Activated CD4-positive, alpha-beta memory T cell treated with anti-CD3 and anti-CD28 coated beads for 36 hours (primary cell): ENCODE measurements at regions not wholly inside any gene's neighbourhood (a gene's known extent, or its start where the extent isn't known, plus 50 kb on each side); places are given as distances from the start of the nearest gene placed in this dataset.
"Not testable (repeated sequence)": the region's sequence is repeated elsewhere in the genome, so short reads cannot be mapped to it uniquely, and the experiment has no call there.

Source experiments
- CTCF ChIA-PET: fragments of 350-600 bp; sonication (Branson Sonifier 250); formaldehyde crosslinking; loops from one replicate; lab custom pipeline; 2021; ENCODE audit warnings: antibody characterized with exemption, inconsistent platforms; lab: Charles Lee
- POLR2A ChIA-PET: fragments of 350-600 bp; sonication (Branson Sonifier 250); formaldehyde crosslinking; loops from one replicate; lab custom pipeline; 2021; ENCODE audit warnings: antibody characterized with exemption; lab: Charles Lee
- DNase-seq: peaks from one replicate; pipeline ENCODE4 v3.0.0-alpha.2; 2020
- H3K27ac Mint-ChIP-seq: one replicate; pipeline ENCODE4 v1.8.0; 2021; ENCODE audit warnings: mixed read lengths
- H3K27me3 Mint-ChIP-seq: one replicate; pipeline ENCODE4 v1.8.0; 2021; ENCODE audit warnings: mixed read lengths
- H3K36me3 Mint-ChIP-seq: one replicate; pipeline ENCODE4 v1.8.0; 2021; ENCODE audit warnings: mixed read lengths
- H3K4me1 Mint-ChIP-seq: one replicate; pipeline ENCODE4 v1.8.0; 2021; ENCODE audit warnings: low read depth, mixed read lengths
- H3K4me3 Mint-ChIP-seq: one replicate; pipeline ENCODE4 v1.8.0; 2021; ENCODE audit warnings: mild to moderate bottlenecking, mixed read lengths
- H3K9me3 Mint-ChIP-seq: one replicate; pipeline ENCODE4 v1.8.0; 2021; ENCODE audit warnings: mixed read lengths
- intact Hi-C: fragments of 100-400 bp; cut with micrococcal nuclease; formaldehyde crosslinking; loops from one replicate; pipeline ENCODE4 v1.15.1; 2023

- POLR2A ChIA-PET: no interaction called here
- H3K27ac Mint-ChIP-seq: no peak overlapping the region
- H3K27me3 Mint-ChIP-seq: peaks cover 8% of the 10 kb centered on the region
- no peaks in the 10 kb centered on the region for H3K9me3 Mint-ChIP-seq
- CTCF ChIA-PET: no interaction called here
- H3K4me1 Mint-ChIP-seq: no peaks in the 10 kb centered on the region
- DNase-seq: no peak
- intact Hi-C loops: no loop called here
- no peaks in the 10 kb centered on the region for H3K36me3 Mint-ChIP-seq
- H3K4me3 Mint-ChIP-seq: no peak overlapping the region
These were observed 855.9 kb downstream of the TBC1D22A start for GRCh38 chr22:47618180-47619010.

GRCh38 chr22:47617186-47617585 is 854.7 kb downstream of the TBC1D22A start:
- H3K36me3 Mint-ChIP-seq: no peaks in the 10 kb centered on the region
- ChIA-PET CTCF (no interaction called here), POLR2A (no interaction called here)
- H3K27me3 Mint-ChIP-seq: peaks cover 6% of the 10 kb centered on the region
- no peak for DNase-seq
- no peaks in the 10 kb centered on the region for H3K4me1 Mint-ChIP-seq
- no peaks in the 10 kb centered on the region for H3K9me3 Mint-ChIP-seq
- intact Hi-C loops: no loop called here
- no peak overlapping the region for H3K4me3 Mint-ChIP-seq
- H3K27ac Mint-ChIP-seq: no peak overlapping the region

- H3K4me3 Mint-ChIP-seq: no peak overlapping the region
- ChIA-PET CTCF (no interaction called here), POLR2A (no interaction called here)
- peaks cover 6% of the 10 kb centered on the region for H3K27me3 Mint-ChIP-seq
- no peak for DNase-seq
- no peak overlapping the region for H3K27ac Mint-ChIP-seq
- intact Hi-C loops: no loop called here
- no peaks in the 10 kb centered on the region for H3K9me3 Mint-ChIP-seq
- H3K4me1 Mint-ChIP-seq: no peaks in the 10 kb centered on the region
- H3K36me3 Mint-ChIP-seq: no peaks in the 10 kb centered on the region
These were observed 854.1 kb downstream of the TBC1D22A start for GRCh38 chr22:47616396-47617020.

GRCh38 chr22:47615051-47615450 is 852.6 kb downstream of the TBC1D22A start:
- DNase-seq: no peak
- Mint-ChIP-seq H3K4me3 (no peak overlapping the region), H3K27me3 (peaks cover 3% of the 10 kb centered on the region), H3K27ac (no peak overlapping the region), H3K9me3 (no peaks in the 10 kb centered on the region), H3K4me1 (no peaks in the 10 kb centered on the region), H3K36me3 (no peaks in the 10 kb centered on the region)
- POLR2A ChIA-PET: no interaction called here
- intact Hi-C loops: no loop called here
- CTCF ChIA-PET: no interaction called here

GRCh38 chr22:47613606-47614350 is 851.3 kb downstream of the TBC1D22A start:
- CTCF ChIA-PET: no interaction called here
- no peaks in the 10 kb centered on the region for H3K36me3 Mint-ChIP-seq
- no peak overlapping the region for H3K4me3 Mint-ChIP-seq
- no peaks in the 10 kb centered on the region for H3K9me3 Mint-ChIP-seq
- peaks cover 3% of the 10 kb centered on the region for H3K27me3 Mint-ChIP-seq
- no peak for DNase-seq
- no peak overlapping the region for H3K27ac Mint-ChIP-seq
- intact Hi-C loops: no loop called here
- H3K4me1 Mint-ChIP-seq: no peaks in the 10 kb centered on the region
- POLR2A ChIA-PET: no interaction called here

GRCh38 chr22:47613181-47613580 is 850.7 kb downstream of the TBC1D22A start:
- H3K4me1 Mint-ChIP-seq, H3K27me3 Mint-ChIP-seq, H3K27ac Mint-ChIP-seq, H3K4me3 Mint-ChIP-seq, H3K36me3 Mint-ChIP-seq, CTCF ChIA-PET, intact Hi-C loops, POLR2A ChIA-PET, DNase-seq, H3K9me3 Mint-ChIP-seq: not testable (repeated sequence)

- Mint-ChIP-seq H3K36me3 (no peaks in the 10 kb centered on the region), H3K4me1 (no peaks in the 10 kb centered on the region), H3K27me3 (peaks cover 3% of the 10 kb centered on the region), H3K4me3 (no peak overlapping the region), H3K27ac (no peak overlapping the region), H3K9me3 (no peaks in the 10 kb centered on the region)
- ChIA-PET POLR2A (no interaction called here), CTCF (no interaction called here)
- no peak for DNase-seq
- intact Hi-C loops: no loop called here
These were observed 850.0 kb downstream of the TBC1D22A start for GRCh38 chr22:47612311-47612910.

GRCh38 chr22:47610764-47611163 is 848.3 kb downstream of the TBC1D22A start:
- POLR2A ChIA-PET: no interaction called here
- H3K36me3 Mint-ChIP-seq: no peaks in the 10 kb centered on the region
- no peaks in the 10 kb centered on the region for H3K4me1 Mint-ChIP-seq
- DNase-seq: no peak
- no peak overlapping the region for H3K27ac Mint-ChIP-seq
- intact Hi-C loops: no loop called here
- CTCF ChIA-PET: no interaction called here
- no peak overlapping the region for H3K4me3 Mint-ChIP-seq
- no peaks in the 10 kb centered on the region for H3K27me3 Mint-ChIP-seq
- H3K9me3 Mint-ChIP-seq: no peaks in the 10 kb centered on the region

GRCh38 chr22:47610281-47610680 is 847.8 kb downstream of the TBC1D22A start:
- Mint-ChIP-seq H3K27ac (no peak overlapping the region), H3K9me3 (no peaks in the 10 kb centered on the region), H3K4me3 (no peak overlapping the region), H3K36me3 (no peaks in the 10 kb centered on the region), H3K4me1 (no peaks in the 10 kb centered on the region), H3K27me3 (no peaks in the 10 kb centered on the region)
- CTCF ChIA-PET: no interaction called here
- POLR2A ChIA-PET: no interaction called here
- DNase-seq: no peak
- intact Hi-C loops: no loop called here

- H3K27ac Mint-ChIP-seq: no peak overlapping the region
- no peak overlapping the region for H3K4me3 Mint-ChIP-seq
- intact Hi-C loops: no loop called here
- H3K36me3 Mint-ChIP-seq: no peaks in the 10 kb centered on the region
- CTCF ChIA-PET: no interaction called here
- no peaks in the 10 kb centered on the region for H3K9me3 Mint-ChIP-seq
- H3K27me3 Mint-ChIP-seq: no peaks in the 10 kb centered on the region
- no peak for DNase-seq
- POLR2A ChIA-PET: no interaction called here
- no peaks in the 10 kb centered on the region for H3K4me1 Mint-ChIP-seq
These were observed 847.2 kb downstream of the TBC1D22A start for GRCh38 chr22:47609653-47610052.

GRCh38 chr22:47608421-47608820 is 846.0 kb downstream of the TBC1D22A start:
- H3K4me1 Mint-ChIP-seq: no peaks in the 10 kb centered on the region
- CTCF ChIA-PET: no interaction called here
- DNase-seq: no peak
- POLR2A ChIA-PET: no interaction called here
- no peak overlapping the region for H3K27ac Mint-ChIP-seq
- intact Hi-C loops: no loop called here
- no peaks in the 10 kb centered on the region for H3K27me3 Mint-ChIP-seq
- H3K9me3 Mint-ChIP-seq: no peaks in the 10 kb centered on the region
- H3K4me3 Mint-ChIP-seq: no peak overlapping the region
- H3K36me3 Mint-ChIP-seq: no peaks in the 10 kb centered on the region

- ChIA-PET CTCF (no interaction called here), POLR2A (no interaction called here)
- Mint-ChIP-seq H3K4me3 (no peak overlapping the region), H3K36me3 (no peaks in the 10 kb centered on the region), H3K27me3 (no peaks in the 10 kb centered on the region), H3K4me1 (no peaks in the 10 kb centered on the region), H3K9me3 (no peaks in the 10 kb centered on the region), H3K27ac (no peak overlapping the region)
- intact Hi-C loops: no loop called here
- DNase-seq: no peak
These were observed 845.0 kb downstream of the TBC1D22A start for GRCh38 chr22:47607486-47607885.
